ENCODE measurements at regions not wholly inside any gene's neighbourhood (a gene's known extent, or its start where the extent isn't known, plus 50 kb on each side); places are given as distances from the start of the nearest gene placed in this dataset.

DNA sequence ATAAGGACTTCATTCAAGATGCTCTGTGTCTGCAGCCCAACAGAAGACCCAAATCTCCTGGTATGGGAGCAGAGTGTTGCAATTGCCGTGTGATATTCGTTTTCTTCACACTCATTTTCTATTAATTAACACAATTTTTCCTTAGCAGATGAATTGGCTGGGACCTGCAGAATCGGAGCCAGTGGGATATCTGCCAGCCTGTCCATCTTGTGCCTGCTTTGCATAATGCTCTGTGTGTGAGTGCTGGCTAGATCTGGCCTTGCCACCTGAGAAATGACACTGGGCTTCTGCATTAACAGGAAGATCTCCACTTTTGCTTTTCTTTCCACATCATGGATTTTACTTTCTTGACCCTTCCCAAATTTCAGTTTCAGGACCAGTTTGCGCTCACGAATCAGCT is 70.4 kb upstream of the GPR158 start:
- no peak overlapping the region for H3K9ac ChIP-seq (ENCODE audit: insufficient read depth, low read length)
- no peaks in the 10 kb centered on the region for H3K36me3 ChIP-seq (ENCODE audit: control insufficient read depth, insufficient read depth, low read length)
- no peak overlapping the region for H3K27ac ChIP-seq (ENCODE audit: insufficient read depth, low read length)
- H3K4me2 ChIP-seq (ENCODE audit: extremely low read depth, insufficient read depth, low read length), result no peak overlapping the region
- DNase-seq (ENCODE audit: low read depth in 2 of 2), result no peak
- no peaks in the 10 kb centered on the region for H3K79me2 ChIP-seq (ENCODE audit: control insufficient read depth, insufficient read depth, low read length)
- H3K27me3 ChIP-seq (ENCODE audit: control insufficient read depth, insufficient read depth, low read length), result no peaks in the 10 kb centered on the region
- H3K4me3 ChIP-seq (replicated peaks in 1 of 4; ENCODE audit: control extremely low read depth in 1 of 4, insufficient read depth in 1 of 4, low read depth in 3 of 4, low read length in 4 of 4), result no peak overlapping the region
- H3K9me3 ChIP-seq (ENCODE audit: control insufficient read depth, insufficient read depth, low read depth, low read length), result no peaks in the 10 kb centered on the region
- no peak overlapping the region for H2AFZ ChIP-seq (ENCODE audit: low read length)
- H3K4me1 ChIP-seq (ENCODE audit: control insufficient read depth, extremely low read depth, insufficient read depth, low read length), result no peaks in the 10 kb centered on the region
- H4K20me1 ChIP-seq (ENCODE audit: control insufficient read depth, extremely low read depth, insufficient read depth, low read length), result no peaks in the 10 kb centered on the region
- TF ChIP-seq, protein P1, sequence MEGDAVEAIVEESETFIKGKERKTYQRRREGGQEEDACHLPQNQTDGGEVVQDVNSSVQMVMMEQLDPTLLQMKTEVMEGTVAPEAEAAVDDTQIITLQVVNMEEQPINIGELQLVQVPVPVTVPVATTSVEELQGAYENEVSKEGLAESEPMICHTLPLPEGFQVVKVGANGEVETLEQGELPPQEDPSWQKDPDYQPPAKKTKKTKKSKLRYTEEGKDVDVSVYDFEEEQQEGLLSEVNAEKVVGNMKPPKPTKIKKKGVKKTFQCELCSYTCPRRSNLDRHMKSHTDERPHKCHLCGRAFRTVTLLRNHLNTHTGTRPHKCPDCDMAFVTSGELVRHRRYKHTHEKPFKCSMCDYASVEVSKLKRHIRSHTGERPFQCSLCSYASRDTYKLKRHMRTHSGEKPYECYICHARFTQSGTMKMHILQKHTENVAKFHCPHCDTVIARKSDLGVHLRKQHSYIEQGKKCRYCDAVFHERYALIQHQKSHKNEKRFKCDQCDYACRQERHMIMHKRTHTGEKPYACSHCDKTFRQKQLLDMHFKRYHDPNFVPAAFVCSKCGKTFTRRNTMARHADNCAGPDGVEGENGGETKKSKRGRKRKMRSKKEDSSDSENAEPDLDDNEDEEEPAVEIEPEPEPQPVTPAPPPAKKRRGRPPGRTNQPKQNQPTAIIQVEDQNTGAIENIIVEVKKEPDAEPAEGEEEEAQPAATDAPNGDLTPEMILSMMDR (conservative IDR thresholded peaks at IDR 0.05 in 1 of 2, IDR thresholded peaks at IDR 0.05 in 1 of 2; ENCODE audit: low read depth in 1 of 2, low read length in 2 of 2), result no peak
- TF ChIP-seq EZH2 (IDR thresholded peaks at IDR 0.05; ENCODE audit: low read length, missing control alignments), result no peak

DNA sequence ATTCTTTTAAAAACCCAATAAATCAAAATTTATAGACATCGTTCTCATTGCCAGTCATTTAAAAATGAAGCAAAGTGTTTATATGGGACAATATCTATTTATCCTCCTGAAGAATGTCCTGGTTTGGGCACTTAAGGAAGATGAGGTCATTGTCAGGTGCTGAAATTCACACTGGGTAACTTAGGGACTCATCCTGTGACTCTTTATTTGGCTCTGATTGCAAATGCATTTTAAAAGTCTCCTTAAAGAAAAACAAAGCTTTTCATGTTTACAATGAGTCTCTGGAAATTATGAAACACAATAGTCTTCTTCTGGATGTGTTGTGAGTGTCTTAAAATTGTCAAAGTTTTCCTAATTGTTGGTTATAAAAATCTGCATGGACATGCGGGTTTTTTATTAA is 69.5 kb upstream of the GPR158 start:
- H3K27ac ChIP-seq (ENCODE audit: insufficient read depth, low read length), result no peak overlapping the region
- no peaks in the 10 kb centered on the region for H3K27me3 ChIP-seq (ENCODE audit: control insufficient read depth, insufficient read depth, low read length)
- no peaks in the 10 kb centered on the region for H3K9me3 ChIP-seq (ENCODE audit: control insufficient read depth, insufficient read depth, low read depth, low read length)
- no peaks in the 10 kb centered on the region for H4K20me1 ChIP-seq (ENCODE audit: control insufficient read depth, extremely low read depth, insufficient read depth, low read length)
- H3K4me2 ChIP-seq (ENCODE audit: extremely low read depth, insufficient read depth, low read length), result no peak overlapping the region
- no peak overlapping the region for H3K4me3 ChIP-seq (replicated peaks in 1 of 4; ENCODE audit: control extremely low read depth in 1 of 4, insufficient read depth in 1 of 4, low read depth in 3 of 4, low read length in 4 of 4)
- no peak for DNase-seq (ENCODE audit: low read depth in 2 of 2)
- H3K79me2 ChIP-seq (ENCODE audit: control insufficient read depth, insufficient read depth, low read length), result no peaks in the 10 kb centered on the region
- no peaks in the 10 kb centered on the region for H3K36me3 ChIP-seq (ENCODE audit: control insufficient read depth, insufficient read depth, low read length)
- TF ChIP-seq, protein P1 (conservative IDR thresholded peaks at IDR 0.05 in 1 of 2, IDR thresholded peaks at IDR 0.05 in 1 of 2; ENCODE audit: low read depth in 1 of 2, low read length in 2 of 2), result no peak
- no peak for TF ChIP-seq EZH2 (IDR thresholded peaks at IDR 0.05; ENCODE audit: low read length, missing control alignments)
- no peaks in the 10 kb centered on the region for H3K4me1 ChIP-seq (ENCODE audit: control insufficient read depth, extremely low read depth, insufficient read depth, low read length)
- H2AFZ ChIP-seq (ENCODE audit: low read length), result no peak overlapping the region
- H3K9ac ChIP-seq (ENCODE audit: insufficient read depth, low read length), result no peak overlapping the region

DNA sequence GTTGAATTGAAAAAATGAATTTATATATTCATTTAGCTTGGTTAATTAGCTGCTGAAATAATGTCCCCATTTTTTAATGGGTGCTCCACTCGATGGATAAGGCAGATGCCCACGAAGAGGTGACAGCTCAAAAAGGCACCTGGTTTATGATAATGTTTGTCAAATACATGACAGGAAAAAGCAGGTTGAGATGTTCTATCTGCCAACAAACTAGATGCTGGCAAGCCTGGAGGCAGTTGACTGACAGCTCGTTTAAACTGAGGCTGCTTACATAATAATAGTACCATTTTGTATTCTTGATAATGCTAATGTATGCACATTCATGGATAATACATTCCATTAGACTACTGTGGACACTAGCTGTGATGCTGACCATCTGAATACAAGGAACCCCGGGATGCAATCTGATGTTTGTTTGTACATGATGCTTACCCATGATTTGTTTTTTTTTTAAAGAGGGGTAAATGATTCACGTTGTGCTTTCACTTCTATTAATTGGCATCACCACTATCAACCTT is 69.0 kb upstream of the GPR158 start:
- no peaks in the 10 kb centered on the region for H3K9me3 ChIP-seq (ENCODE audit: control insufficient read depth, insufficient read depth, low read depth, low read length)
- no peak overlapping the region for H3K9ac ChIP-seq (ENCODE audit: insufficient read depth, low read length)
- no peaks in the 10 kb centered on the region for H3K27me3 ChIP-seq (ENCODE audit: control insufficient read depth, insufficient read depth, low read length)
- H3K27ac ChIP-seq (ENCODE audit: insufficient read depth, low read length), result no peak overlapping the region
- no peak overlapping the region for H3K4me2 ChIP-seq (ENCODE audit: extremely low read depth, insufficient read depth, low read length)
- DNase-seq (ENCODE audit: low read depth in 2 of 2), result no peak
- H4K20me1 ChIP-seq (ENCODE audit: control insufficient read depth, extremely low read depth, insufficient read depth, low read length), result no peaks in the 10 kb centered on the region
- no peak overlapping the region for H3K4me3 ChIP-seq (replicated peaks in 1 of 4; ENCODE audit: control extremely low read depth in 1 of 4, insufficient read depth in 1 of 4, low read depth in 3 of 4, low read length in 4 of 4)
- no peaks in the 10 kb centered on the region for H3K4me1 ChIP-seq (ENCODE audit: control insufficient read depth, extremely low read depth, insufficient read depth, low read length)
- no peak for TF ChIP-seq EZH2 (IDR thresholded peaks at IDR 0.05; ENCODE audit: low read length, missing control alignments)
- TF ChIP-seq, protein P1 (conservative IDR thresholded peaks at IDR 0.05 in 1 of 2, IDR thresholded peaks at IDR 0.05 in 1 of 2; ENCODE audit: low read depth in 1 of 2, low read length in 2 of 2), result no peak
- no peak overlapping the region for H2AFZ ChIP-seq (ENCODE audit: low read length)
- H3K79me2 ChIP-seq (ENCODE audit: control insufficient read depth, insufficient read depth, low read length), result no peaks in the 10 kb centered on the region
- H3K36me3 ChIP-seq (ENCODE audit: control insufficient read depth, insufficient read depth, low read length), result no peaks in the 10 kb centered on the region
